ENCODE measurements at regions not wholly inside any gene's neighbourhood (a gene's known extent, or its start where the extent isn't known, plus 50 kb on each side); places are given as distances from the start of the nearest gene placed in this dataset.
"Not testable (repeated sequence)": the region's sequence is repeated elsewhere in the genome, so short reads cannot be mapped to it uniquely, and the experiment has no call there.

- Histone ChIP-seq H3K27me3 (ENCODE audit: control insufficient read depth in 1 of 2, insufficient read depth in 2 of 2, low read length in 2 of 2) (peaks cover 3 to 4% of the 10 kb centered on the region in 2 experiments; a peak in 4 of 5 replicates), H3K27ac (ENCODE audit: extremely low read length, insufficient read depth, low read length) (no peak overlapping the region), H4K20me1 (ENCODE audit: insufficient read depth, low read length) (no peaks in the 10 kb centered on the region), H3K79me2 (ENCODE audit: insufficient read depth, low read length) (no peaks in the 10 kb centered on the region), H3K9me3 (ENCODE audit: low read length) (no peaks in the 10 kb centered on the region), H3K4me1 (ENCODE audit: insufficient read depth, low read length) (peaks cover 38% of the 10 kb centered on the region), H3K36me3 (replicated peaks in 1 of 2; ENCODE audit: control insufficient read depth in 1 of 2, insufficient read depth in 2 of 2, low read length in 2 of 2) (no peaks in the 10 kb centered on the region), H3K4me2 (ENCODE audit: low read depth, low read length) (no peak overlapping the region), H3K4me3 (replicated peaks in 1 of 3; ENCODE audit: insufficient read depth in 1 of 3, low read depth in 2 of 3, low read length in 3 of 3) (no peak overlapping the region), H3K9ac (ENCODE audit: insufficient read depth, low read depth, low read length) (no peak overlapping the region), H2AFZ (ENCODE audit: low read length) (no peak overlapping the region)
- intact Hi-C loops (cut with micrococcal nuclease; ENCODE audit: unreplicated experiment): no loop called here
- FAIRE-seq (no peak), DNase-seq (ENCODE audit: low spot score) (no peak), ATAC-seq (no peak)
- no peak for TF ChIP-seq ETV5 (CRISPR knock-in tag; IDR thresholded peaks at IDR 0.05; ENCODE audit: borderline replicate concordance)
- TF ChIP-seq UBTF (CRISPR knock-in tag; IDR thresholded peaks at IDR 0.05): no peak
- in situ Hi-C loops (cut with HindIII; ENCODE audit: extremely low pct_ligation_motif_present, low pct_unique_long_range_greater_than_20kb): no loop called here
- POLR2A ChIA-PET: no interaction called here
- 41% methylated on average over 11 of the region's 15 CpGs for WGBS (ENCODE audit: low lambda C conversion rate)
- BruUV-seq (replicated peaks): no TSS peak
- CTCF ChIA-PET (ENCODE audit: low intra/inter-chr PET ratio, low total read pairs): no interaction called here
Measured at GRCh38 chr16:29146266-29146665, 161.4 kb downstream of the LAT start.

- H3K4me3 ChIP-seq (replicated peaks in 1 of 3; ENCODE audit: insufficient read depth in 1 of 3, low read depth in 2 of 3, low read length in 3 of 3); H3K9ac ChIP-seq (ENCODE audit: insufficient read depth, low read depth, low read length); H3K4me2 ChIP-seq (ENCODE audit: low read depth, low read length); in situ Hi-C loops (cut with HindIII; ENCODE audit: extremely low pct_ligation_motif_present, low pct_unique_long_range_greater_than_20kb); BruUV-seq (replicated peaks); H3K27ac ChIP-seq (ENCODE audit: extremely low read length, insufficient read depth, low read length); DNase-seq (ENCODE audit: low spot score); CTCF ChIA-PET (ENCODE audit: low intra/inter-chr PET ratio, low total read pairs); H3K9me3 ChIP-seq (ENCODE audit: low read length); ATAC-seq; FAIRE-seq; H3K27me3 ChIP-seq (ENCODE audit: control insufficient read depth in 1 of 2, insufficient read depth in 2 of 2, low read length in 2 of 2); H2AFZ ChIP-seq (ENCODE audit: low read length); POLR2A ChIA-PET; H3K79me2 ChIP-seq (ENCODE audit: insufficient read depth, low read length); H3K36me3 ChIP-seq (replicated peaks in 1 of 2; ENCODE audit: control insufficient read depth in 1 of 2, insufficient read depth in 2 of 2, low read length in 2 of 2); intact Hi-C loops (cut with micrococcal nuclease; ENCODE audit: unreplicated experiment); H4K20me1 ChIP-seq (ENCODE audit: insufficient read depth, low read length); TF ChIP-seq ATF7, CREB1 (CRISPR knock-in tag; IDR thresholded peaks at IDR 0.05): not testable (repeated sequence)
- peaks cover 32% of the 10 kb centered on the region for H3K4me1 ChIP-seq (ENCODE audit: insufficient read depth, low read length)
- WGBS (ENCODE audit: low lambda C conversion rate): 51% methylated on average over 13 of the region's 15 CpGs
- TF ChIP-seq ATF7 (IDR thresholded peaks at IDR 0.05) (peak; percentile 93), CREB1 (IDR thresholded peaks at IDR 0.05) (peak; percentile 97)
Measured at GRCh38 chr16:29145486-29146225, 160.8 kb downstream of the LAT start.

- DNase-seq (ENCODE audit: low spot score); H3K9ac ChIP-seq (ENCODE audit: insufficient read depth, low read depth, low read length); H3K27ac ChIP-seq (ENCODE audit: extremely low read length, insufficient read depth, low read length); H3K36me3 ChIP-seq (replicated peaks in 1 of 2; ENCODE audit: control insufficient read depth in 1 of 2, insufficient read depth in 2 of 2, low read length in 2 of 2); intact Hi-C loops (cut with micrococcal nuclease; ENCODE audit: unreplicated experiment); ATAC-seq; FAIRE-seq; H4K20me1 ChIP-seq (ENCODE audit: insufficient read depth, low read length); H3K79me2 ChIP-seq (ENCODE audit: insufficient read depth, low read length); H3K27me3 ChIP-seq (ENCODE audit: control insufficient read depth in 1 of 2, insufficient read depth in 2 of 2, low read length in 2 of 2); H2AFZ ChIP-seq (ENCODE audit: low read length); POLR2A ChIA-PET; H3K4me3 ChIP-seq (replicated peaks in 1 of 3; ENCODE audit: insufficient read depth in 1 of 3, low read depth in 2 of 3, low read length in 3 of 3); H3K4me2 ChIP-seq (ENCODE audit: low read depth, low read length); in situ Hi-C loops (cut with HindIII; ENCODE audit: extremely low pct_ligation_motif_present, low pct_unique_long_range_greater_than_20kb); CTCF ChIA-PET (ENCODE audit: low intra/inter-chr PET ratio, low total read pairs); BruUV-seq (replicated peaks); H3K9me3 ChIP-seq (ENCODE audit: low read length): not testable (repeated sequence)
- 81% methylated on average over 5 of the region's 12 CpGs for WGBS (ENCODE audit: low lambda C conversion rate)
- H3K4me1 ChIP-seq (ENCODE audit: insufficient read depth, low read length): peaks cover 27% of the 10 kb centered on the region
Measured at GRCh38 chr16:29145086-29145485, 160.2 kb downstream of the LAT start.

Data from HepG2 (cell line).